A549 (cell line): ENCODE measurements at regions not wholly inside any gene's neighbourhood (a gene's known extent, or its start where the extent isn't known, plus 50 kb on each side); places are given as distances from the start of the nearest gene placed in this dataset.

Source experiments
- CEBPB ChIP-seq, 2 experiments: fragments of >200 bp in 1 of 2; sonication (Bioruptor Twin) in 1 of 2; formaldehyde crosslinking in 1 of 2; IDR thresholded peaks; 2 replicates each; pipeline ENCODE4 v1.6.1; 2012 to 2016
- EP300 ChIP-seq, 2 experiments: fragments of >200 bp; sonication (Bioruptor Twin); formaldehyde crosslinking; IDR thresholded peaks; 2 replicates in 1 of 2; 3 replicates in 1 of 2; pipeline ENCODE4 v1.6.1; 2016 to 2017
- POLR2A ChIP-seq: IDR thresholded peaks from 2 replicates; pipeline ENCODE4 v1.6.1; 2012; ENCODE audit warnings: mild to moderate bottlenecking, low read length
- RNF2 ChIP-seq: fragments of 200-600 bp; sonication (generic); IDR thresholded peaks from 2 replicates; pipeline ENCODE4 v1.6.1; 2016; ENCODE audit warnings: low read depth, mild to moderate bottlenecking, antibody characterized with exemption, moderate library complexity, borderline replicate concordance
- SMC3 ChIP-seq: fragments of >200 bp; sonication (Bioruptor Twin); formaldehyde crosslinking; IDR thresholded peaks from 3 replicates; pipeline ENCODE4 v1.6.1; 2018; ENCODE audit warnings: inconsistent platforms
- TF ChIP-seq, protein P1 (sequence below): fragments of >200 bp; sonication (Bioruptor Twin); formaldehyde crosslinking; IDR thresholded peaks from 3 replicates; pipeline ENCODE4 v1.5.1; 2016
- TF ChIP-seq, protein P2 (sequence below): fragments of 150-350 bp; IDR thresholded peaks from 2 replicates; pipeline ENCODE4 v1.6.1; 2014; ENCODE audit warnings: low read depth, mild to moderate bottlenecking, low read length
- TF ChIP-seq, protein P3 (sequence below): fragments of 450-650 bp; IDR thresholded peaks from 2 replicates; pipeline ENCODE4 v1.6.1; 2014; ENCODE audit warnings: antibody characterized with exemption

DNA sequence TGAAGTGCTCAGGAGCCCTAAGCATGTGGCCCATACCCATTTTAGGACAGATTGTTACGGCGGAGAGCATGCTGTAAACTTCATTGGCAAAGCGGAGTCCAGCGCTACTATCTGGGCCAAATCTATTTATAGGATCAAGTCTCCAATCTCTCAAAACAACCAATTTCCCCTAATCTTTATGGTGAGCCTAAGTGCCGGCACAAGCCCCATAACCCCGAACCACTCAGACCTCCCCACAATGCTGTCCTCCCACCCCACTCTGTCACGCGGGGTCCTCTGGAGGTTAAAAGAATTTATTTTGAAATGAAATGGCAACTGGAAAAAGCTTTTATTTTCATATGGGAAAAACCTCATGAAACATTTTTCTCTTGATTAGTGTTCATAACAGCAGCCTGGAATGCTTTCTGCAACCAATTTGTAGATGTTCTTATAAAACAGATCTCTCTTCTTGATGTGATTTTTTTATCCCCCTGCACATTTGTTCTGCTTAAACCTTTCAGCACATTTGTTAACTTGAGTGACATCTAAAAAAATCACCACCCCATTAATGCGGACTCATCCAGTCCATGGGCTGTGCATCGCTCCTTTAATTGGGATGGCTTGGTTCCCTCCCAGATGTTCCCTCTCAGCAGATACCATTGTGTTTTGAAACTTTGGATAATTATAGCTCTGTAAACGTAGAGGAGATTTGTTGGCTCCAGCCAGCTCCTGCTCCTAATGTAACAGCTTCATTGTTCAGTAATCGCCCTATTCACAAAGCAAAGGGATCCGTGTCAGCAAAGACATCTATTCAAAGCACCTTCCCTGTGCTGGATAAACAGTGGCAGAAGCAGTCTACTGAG, 323.6 kb downstream of the CD83 start:
- TF ChIP-seq, protein P1, sequence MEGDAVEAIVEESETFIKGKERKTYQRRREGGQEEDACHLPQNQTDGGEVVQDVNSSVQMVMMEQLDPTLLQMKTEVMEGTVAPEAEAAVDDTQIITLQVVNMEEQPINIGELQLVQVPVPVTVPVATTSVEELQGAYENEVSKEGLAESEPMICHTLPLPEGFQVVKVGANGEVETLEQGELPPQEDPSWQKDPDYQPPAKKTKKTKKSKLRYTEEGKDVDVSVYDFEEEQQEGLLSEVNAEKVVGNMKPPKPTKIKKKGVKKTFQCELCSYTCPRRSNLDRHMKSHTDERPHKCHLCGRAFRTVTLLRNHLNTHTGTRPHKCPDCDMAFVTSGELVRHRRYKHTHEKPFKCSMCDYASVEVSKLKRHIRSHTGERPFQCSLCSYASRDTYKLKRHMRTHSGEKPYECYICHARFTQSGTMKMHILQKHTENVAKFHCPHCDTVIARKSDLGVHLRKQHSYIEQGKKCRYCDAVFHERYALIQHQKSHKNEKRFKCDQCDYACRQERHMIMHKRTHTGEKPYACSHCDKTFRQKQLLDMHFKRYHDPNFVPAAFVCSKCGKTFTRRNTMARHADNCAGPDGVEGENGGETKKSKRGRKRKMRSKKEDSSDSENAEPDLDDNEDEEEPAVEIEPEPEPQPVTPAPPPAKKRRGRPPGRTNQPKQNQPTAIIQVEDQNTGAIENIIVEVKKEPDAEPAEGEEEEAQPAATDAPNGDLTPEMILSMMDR = no peak
- TF ChIP-seq, protein P2, sequence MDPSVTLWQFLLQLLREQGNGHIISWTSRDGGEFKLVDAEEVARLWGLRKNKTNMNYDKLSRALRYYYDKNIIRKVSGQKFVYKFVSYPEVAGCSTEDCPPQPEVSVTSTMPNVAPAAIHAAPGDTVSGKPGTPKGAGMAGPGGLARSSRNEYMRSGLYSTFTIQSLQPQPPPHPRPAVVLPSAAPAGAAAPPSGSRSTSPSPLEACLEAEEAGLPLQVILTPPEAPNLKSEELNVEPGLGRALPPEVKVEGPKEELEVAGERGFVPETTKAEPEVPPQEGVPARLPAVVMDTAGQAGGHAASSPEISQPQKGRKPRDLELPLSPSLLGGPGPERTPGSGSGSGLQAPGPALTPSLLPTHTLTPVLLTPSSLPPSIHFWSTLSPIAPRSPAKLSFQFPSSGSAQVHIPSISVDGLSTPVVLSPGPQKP = no peak
- TF ChIP-seq SMC3 (no peak), CEBPB (IDR thresholded peaks at IDR 0.05) (no peak), RNF2 (no peak), POLR2A (no peak), EP300 (IDR thresholded peaks at IDR 0.05) (no peak)
- TF ChIP-seq, protein P3, sequence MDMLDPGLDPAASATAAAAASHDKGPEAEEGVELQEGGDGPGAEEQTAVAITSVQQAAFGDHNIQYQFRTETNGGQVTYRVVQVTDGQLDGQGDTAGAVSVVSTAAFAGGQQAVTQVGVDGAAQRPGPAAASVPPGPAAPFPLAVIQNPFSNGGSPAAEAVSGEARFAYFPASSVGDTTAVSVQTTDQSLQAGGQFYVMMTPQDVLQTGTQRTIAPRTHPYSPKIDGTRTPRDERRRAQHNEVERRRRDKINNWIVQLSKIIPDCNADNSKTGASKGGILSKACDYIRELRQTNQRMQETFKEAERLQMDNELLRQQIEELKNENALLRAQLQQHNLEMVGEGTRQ = no peak
